H1 (cell line): ENCODE measurements at regions not wholly inside any gene's neighbourhood (a gene's known extent, or its start where the extent isn't known, plus 50 kb on each side); places are given as distances from the start of the nearest gene placed in this dataset.

Experiments used
- CTCF ChIA-PET: fragments of 300-600 bp; sonication (Branson Sonifier 250); formaldehyde crosslinking; loops from one replicate; lab custom pipeline; 2021; ENCODE audit not compliant: partially characterized antibody; lab: Charles Lee
- POLR2A ChIA-PET: fragments of 300-600 bp; sonication (Branson Sonifier 250); formaldehyde crosslinking; loops from one replicate; lab custom pipeline; 2021; ENCODE audit warnings: inconsistent platforms; ENCODE audit not compliant: partially characterized antibody; lab: Charles Lee
- DNase-seq, 2 experiments: peaks; one replicate each; pipeline versions ENCODE4 v3.0.0 to v3.0.0-alpha.2; 2010 to 2022; ENCODE audit warnings: low spot score in 2 of 2, low read depth in 1 of 2, mixed read lengths in 1 of 2
- FAIRE-seq: peaks from 2 replicates; lab custom pipeline; 2011; peaks lifted over from hg19 to GRCh38; lab: Jason Lieb, UNC
- H2AFZ ChIP-seq: 2 replicates; pipeline ENCODE4 v1.8.1; 2012; ENCODE audit warnings: low read length, inconsistent platforms
- H2AK5ac ChIP-seq: 2 replicates; pipeline ENCODE4 v1.6.1; 2013; ENCODE audit warnings: low read depth, low read length
- H2BK120ac ChIP-seq: replicated peaks from 2 replicates; pipeline ENCODE3; 2013; ENCODE audit warnings: low read depth, low read length, inconsistent platforms
- H2BK12ac ChIP-seq: 2 replicates; pipeline ENCODE4 v1.6.1; 2013; ENCODE audit warnings: low read depth, low read length
- H2BK15ac ChIP-seq: 2 replicates; pipeline ENCODE4 v1.6.1; 2013; ENCODE audit warnings: low read length
- H2BK20ac ChIP-seq: 2 replicates; pipeline ENCODE4 v1.6.1; 2013; ENCODE audit warnings: low read length
- H2BK5ac ChIP-seq: 2 replicates; pipeline ENCODE4 v1.6.1; 2013; ENCODE audit warnings: low read depth, low read length
- H3K14ac ChIP-seq: 2 replicates; pipeline ENCODE4 v1.6.1; 2013; ENCODE audit warnings: inconsistent platforms; ENCODE audit not compliant: insufficient read length
- H3K18ac ChIP-seq: 2 replicates; pipeline ENCODE4 v1.6.1; 2013; ENCODE audit warnings: low read length; ENCODE audit errors: extremely low read depth
- H3K23ac ChIP-seq: 2 replicates; pipeline ENCODE4 v1.6.1; 2013; ENCODE audit warnings: inconsistent platforms; ENCODE audit not compliant: insufficient read length
- H3K23me2 ChIP-seq: 2 replicates; pipeline ENCODE4 v1.6.1; 2013; ENCODE audit warnings: low read depth, low read length
- H3K27ac ChIP-seq: 2 replicates; pipeline ENCODE4 v1.6.1; 2011; ENCODE audit warnings: low read depth, low read length, inconsistent platforms
- H3K27me3 ChIP-seq, 4 experiments: replicated peaks in 1 of 4; 1 replicate in 1 of 4; 2 replicates in 3 of 4; pipeline versions ENCODE4 v1.6.1 to v1.8.1; 2011 to 2013; ENCODE audit warnings: low read length in 3 of 4, mild to moderate bottlenecking in 3 of 4, inconsistent platforms in 2 of 4, mixed read lengths in 2 of 4, moderate library complexity in 1 of 4; ENCODE audit not compliant: control insufficient read depth in 3 of 4, insufficient read depth in 3 of 4; ENCODE audit errors: extremely low read depth in 1 of 4
- H3K36me3 ChIP-seq, 4 experiments: 2 replicates each; pipeline versions ENCODE4 v1.6.1 to v1.8.1; 2011 to 2013; ENCODE audit warnings: mild to moderate bottlenecking in 4 of 4, low read length in 3 of 4, moderate library complexity in 2 of 4, control low read depth in 1 of 4, inconsistent platforms in 1 of 4; ENCODE audit not compliant: insufficient read depth in 4 of 4, control insufficient read depth in 2 of 4
- H3K4ac ChIP-seq: replicated peaks from 2 replicates; pipeline ENCODE3; 2013; ENCODE audit warnings: low read length, low read depth, mixed read lengths, inconsistent platforms; ENCODE audit not compliant: insufficient read length
- H3K4me1 ChIP-seq, 4 experiments: replicated peaks in 1 of 4; 1 replicate in 1 of 4; 2 replicates in 3 of 4; pipeline versions ENCODE4 v1.6.1 to v1.8.1; 2011 to 2013; ENCODE audit warnings: low read length in 3 of 4, inconsistent platforms in 2 of 4, mixed read lengths in 1 of 4; ENCODE audit not compliant: insufficient read depth in 4 of 4, control insufficient read depth in 3 of 4
- H3K4me2 ChIP-seq, 2 experiments: 2 replicates each; pipeline versions ENCODE4 v1.6.1 to v1.8.1; 2011 to 2013; ENCODE audit warnings: low read depth in 2 of 2, low read length in 2 of 2, control low read depth in 1 of 2, inconsistent platforms in 1 of 2, mild to moderate bottlenecking in 1 of 2; ENCODE audit not compliant: insufficient read depth in 1 of 2
- H3K4me3 ChIP-seq, 4 experiments: fragments of 200-600, 300-600 bp in 1 of 4; sonication (generic), shearing (Covaris generic), sonication (Bioruptor Twin) in 1 of 4; 2 replicates each; pipeline versions ENCODE4 v1.5.1 to v1.8.1; 2011 to 2016; ENCODE audit warnings: low read length in 4 of 4, low read depth in 3 of 4, control low read depth in 2 of 4, inconsistent platforms in 2 of 4, mild to moderate bottlenecking in 2 of 4, mixed read lengths in 1 of 4, moderate library complexity in 1 of 4; ENCODE audit not compliant: insufficient read depth in 2 of 4; ENCODE audit errors: extremely low read depth in 1 of 4
- H3K56ac ChIP-seq: replicated peaks from 2 replicates; pipeline ENCODE3; 2013; ENCODE audit warnings: low read depth, mild to moderate bottlenecking, mixed read lengths, low read length, inconsistent platforms; ENCODE audit not compliant: insufficient read length
- H3K79me1 ChIP-seq: 2 replicates; pipeline ENCODE4 v1.6.1; 2013; ENCODE audit warnings: low read depth, low read length, control low read depth
- H3K79me2 ChIP-seq, 2 experiments: 2 replicates each; pipeline versions ENCODE4 v1.6.1 to v1.8.1; 2012 to 2013; ENCODE audit warnings: low read length in 2 of 2, mild to moderate bottlenecking in 2 of 2, inconsistent platforms in 1 of 2; ENCODE audit not compliant: insufficient read depth in 2 of 2, control insufficient read depth in 1 of 2
- H3K9ac ChIP-seq, 4 experiments: replicated peaks in 1 of 4; 1 replicate in 1 of 4; 2 replicates in 3 of 4; pipeline versions ENCODE4 v1.6.1 to v1.8.1; 2011 to 2013; ENCODE audit warnings: low read depth in 3 of 4, low read length in 3 of 4, control low read depth in 2 of 4, mild to moderate bottlenecking in 2 of 4, moderate library complexity in 2 of 4, inconsistent platforms in 1 of 4; ENCODE audit errors: extremely low read depth in 1 of 4
- H3K9me3 ChIP-seq, 2 experiments: 2 replicates each; pipeline versions ENCODE4 v1.6.1 to v1.8.1; 2012 to 2013; ENCODE audit warnings: mild to moderate bottlenecking in 2 of 2, moderate library complexity in 2 of 2, control low read depth in 1 of 2, inconsistent platforms in 1 of 2, low read depth in 1 of 2, low read length in 1 of 2, mixed read lengths in 1 of 2; ENCODE audit not compliant: insufficient read depth in 2 of 2
- H4K20me1 ChIP-seq, 2 experiments: replicated peaks in 1 of 2; 2 replicates each; pipeline versions ENCODE3 to v1.8.1; 2011 to 2013; ENCODE audit warnings: inconsistent platforms in 2 of 2, low read length in 2 of 2, mild to moderate bottlenecking in 1 of 2; ENCODE audit not compliant: insufficient read depth in 2 of 2, control insufficient read depth in 1 of 2
- H4K5ac ChIP-seq: 2 replicates; pipeline ENCODE4 v1.6.1; 2013; ENCODE audit warnings: low read length, low read depth, mixed read lengths, inconsistent platforms; ENCODE audit not compliant: insufficient read length
- H4K8ac ChIP-seq: 2 replicates; pipeline ENCODE4 v1.8.0; 2013; ENCODE audit warnings: mild to moderate bottlenecking, moderate library complexity, low read length, inconsistent platforms; ENCODE audit not compliant: insufficient read depth; ENCODE audit errors: extremely low read depth
- H4K91ac ChIP-seq: replicated peaks from 2 replicates; pipeline ENCODE3; 2013; ENCODE audit warnings: low read length, mixed read lengths, inconsistent platforms; ENCODE audit not compliant: insufficient read length
- ATF3 ChIP-seq: IDR thresholded peaks from 2 replicates; pipeline ENCODE4 v1.6.1; 2011; ENCODE audit warnings: low read depth, mild to moderate bottlenecking, low read length; ENCODE audit not compliant: insufficient read depth
- CREB1 ChIP-seq: IDR thresholded peaks from 2 replicates; pipeline ENCODE4 v1.6.1; 2012; ENCODE audit warnings: inconsistent platforms
- KDM1A ChIP-seq: fragments of 200-600, 300-600 bp; sonication (generic); IDR thresholded peaks from 2 replicates; pipeline ENCODE4 v1.7.1; 2016; ENCODE audit warnings: mild to moderate bottlenecking, low read length, borderline replicate concordance
- KDM4A ChIP-seq: IDR thresholded peaks from one replicate; pipeline ENCODE4 v1.7.1; 2012; ENCODE audit warnings: low read depth, mild to moderate bottlenecking, moderate library complexity, low read length, inconsistent platforms; ENCODE audit not compliant: severe bottlenecking
- NRF1 ChIP-seq: IDR thresholded peaks from 2 replicates; pipeline ENCODE4 v1.6.1; 2011; ENCODE audit warnings: mild to moderate bottlenecking, low read depth, low read length, improper control_type of control experiment
- POLR2A ChIP-seq, 2 experiments: IDR thresholded peaks; 1 replicate in 1 of 2; 2 replicates in 1 of 2; pipeline ENCODE4 v1.6.1; 2011; ENCODE audit warnings: low read depth in 2 of 2, low read length in 2 of 2, mild to moderate bottlenecking in 2 of 2; ENCODE audit errors: control extremely low read depth in 1 of 2
- WGBS, 2 experiments: shearing (Covaris generic) in 1 of 2; methylation state at CpG; one replicate each; pipeline versions ENCODE4 v1.1.6 to v1.1.7; 2013 to 2015; ENCODE audit warnings: low lambda C conversion rate in 2 of 2, mixed read lengths in 2 of 2, inconsistent platforms in 1 of 2, low coverage in 1 of 2, missing lambda C conversion rate in 1 of 2; ENCODE audit not compliant: insufficient replicate concordance in 2 of 2, insufficient coverage in 1 of 2, insufficient read length in 1 of 2; ENCODE audit errors: extremely low coverage in 1 of 2, missing lambda C conversion rate in 1 of 2; 5-methylcytosine and 5-hydroxymethylcytosine counted together

DNA sequence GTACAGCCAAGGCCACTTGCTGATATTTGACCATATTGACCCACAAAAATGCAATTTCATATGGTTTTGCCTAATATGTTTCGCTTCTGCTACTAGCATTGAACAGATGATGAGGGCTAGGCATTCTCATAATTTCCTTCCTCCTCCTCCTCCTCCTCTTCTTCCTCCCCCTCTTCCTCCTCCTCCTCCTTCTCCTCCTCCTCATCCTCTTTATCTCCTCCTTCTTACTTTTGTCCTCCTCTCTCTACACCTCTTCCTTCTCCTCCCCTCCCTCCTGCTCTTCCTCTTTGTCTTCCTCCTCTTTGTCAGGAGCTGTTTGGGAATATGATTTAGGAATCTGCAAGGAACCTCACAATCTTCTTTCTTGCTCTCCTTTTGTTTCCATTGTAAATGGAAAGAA, 133.9 kb upstream of the CELF2 start:
- H2BK5ac ChIP-seq: no peak overlapping the region
- no peak overlapping the region for H2AK5ac ChIP-seq
- 0 out of 7 replicates have a peak overlapping the region, but pooled peaks of 1 of the 4 experiments have one; percentile 7 for H3K9ac ChIP-seq
- 100% methylated on average over 1 of the region's 1 CpG; no CpG with 5 or more reads in 1 of the 2 experiments for WGBS, 2 experiments
- no peaks in the 10 kb centered on the region for H3K36me3 ChIP-seq
- H2AFZ ChIP-seq: no peak overlapping the region
- H3K23me2 ChIP-seq: no peaks in the 10 kb centered on the region
- DNase-seq: no peak
- POLR2A ChIA-PET: no interaction called here
- no peak overlapping the region for H3K18ac ChIP-seq
- no peak overlapping the region for H3K27ac ChIP-seq
- no peak for FAIRE-seq
- H3K9me3 ChIP-seq: no peaks in the 10 kb centered on the region
- H4K91ac ChIP-seq: no peak overlapping the region
- H3K23ac ChIP-seq: no peak overlapping the region
- no peak overlapping the region for H3K56ac ChIP-seq
- H2BK12ac ChIP-seq: no peak overlapping the region
- H3K4ac ChIP-seq: no peak overlapping the region
- H2BK20ac ChIP-seq: no peak overlapping the region
- H2BK120ac ChIP-seq: no peak overlapping the region
- no peak overlapping the region for H4K5ac ChIP-seq
- no peaks in the 10 kb centered on the region for H3K79me2 ChIP-seq
- CTCF ChIA-PET: no interaction called here
- TF ChIP-seq ATF3 (no peak), CREB1 (no peak), POLR2A (IDR thresholded peaks at IDR 0.05; ENCODE audit: control extremely low read depth in 1 of 2, low read depth in 2 of 2, low read length in 2 of 2) (no peak), NRF1 (no peak), KDM4A (no peak), KDM1A (no peak)
- H3K14ac ChIP-seq: no peak overlapping the region
- no peak overlapping the region for H3K4me2 ChIP-seq
- no peaks in the 10 kb centered on the region for H3K27me3 ChIP-seq
- H3K4me1 ChIP-seq: no peaks in the 10 kb centered on the region
- no peak overlapping the region for H2BK15ac ChIP-seq
- no peaks in the 10 kb centered on the region for H3K79me1 ChIP-seq
- no peaks in the 10 kb centered on the region for H4K20me1 ChIP-seq
- H3K4me3 ChIP-seq: no peak overlapping the region
- H4K8ac ChIP-seq: no peak overlapping the region
